Osteoblast (primary cell): ENCODE measurements at regions not wholly inside any gene's neighbourhood (a gene's known extent, or its start where the extent isn't known, plus 50 kb on each side); places are given as distances from the start of the nearest gene placed in this dataset.
A peak's percentile ranks its signal among the peaks of the same experiment; 100 is the strongest.

Experiments
- DNase-seq: peaks from one replicate; pipeline ENCODE4 v3.0.0; 2011; ENCODE audit warnings: low spot score, mixed read lengths; ENCODE audit not compliant: insufficient read length; ENCODE audit errors: missing footprints
- H2AFZ ChIP-seq: 2 replicates; pipeline ENCODE4 v1.6.0; 2011; ENCODE audit warnings: mild to moderate bottlenecking, low read length
- H3K27ac ChIP-seq: 2 replicates; pipeline ENCODE4 v1.5.1; 2011; ENCODE audit warnings: mild to moderate bottlenecking, low read depth, low read length, moderate library complexity
- H3K27me3 ChIP-seq: 2 replicates; pipeline ENCODE4 v1.6.0; 2012; ENCODE audit warnings: mild to moderate bottlenecking, control low read depth, inconsistent platforms, low read length, moderate library complexity; ENCODE audit not compliant: insufficient read depth
- H3K36me3 ChIP-seq: 2 replicates; pipeline ENCODE4 v1.5.1; 2011; ENCODE audit warnings: mild to moderate bottlenecking, low read length, control low read depth, moderate library complexity; ENCODE audit not compliant: insufficient read depth
- H3K4me1 ChIP-seq: 2 replicates; pipeline ENCODE4 v1.5.1; 2011; ENCODE audit warnings: mild to moderate bottlenecking, low read length, control low read depth, moderate library complexity; ENCODE audit not compliant: insufficient read depth
- H3K4me2 ChIP-seq: 2 replicates; pipeline ENCODE4 v1.6.0; 2011; ENCODE audit warnings: mild to moderate bottlenecking, low read length; ENCODE audit not compliant: insufficient read depth
- H3K4me3 ChIP-seq: fragments of 200-600 bp; sonication (generic); 3 replicates; pipeline ENCODE4 v1.5.1; 2012; ENCODE audit warnings: mild to moderate bottlenecking, low read length, inconsistent platforms; ENCODE audit not compliant: insufficient read depth
- H3K79me2 ChIP-seq: 2 replicates; pipeline ENCODE4 v1.6.0; 2012; ENCODE audit warnings: mild to moderate bottlenecking, low read length, control low read depth, inconsistent platforms; ENCODE audit not compliant: insufficient read depth
- H3K9me3 ChIP-seq: 2 replicates; pipeline ENCODE4 v1.5.1; 2011; ENCODE audit warnings: low read depth, low read length, control low read depth
- H4K20me1 ChIP-seq: 2 replicates; pipeline ENCODE4 v1.6.0; 2012; ENCODE audit warnings: mild to moderate bottlenecking, low read length, control low read depth; ENCODE audit not compliant: insufficient read depth
- TF ChIP-seq, protein P1 (sequence below): IDR thresholded peaks from 2 replicates; pipeline ENCODE4 v1.5.1; 2011; ENCODE audit warnings: mild to moderate bottlenecking, low read depth, low read length, moderate library complexity; ENCODE audit errors: extremely low read depth

DNA sequence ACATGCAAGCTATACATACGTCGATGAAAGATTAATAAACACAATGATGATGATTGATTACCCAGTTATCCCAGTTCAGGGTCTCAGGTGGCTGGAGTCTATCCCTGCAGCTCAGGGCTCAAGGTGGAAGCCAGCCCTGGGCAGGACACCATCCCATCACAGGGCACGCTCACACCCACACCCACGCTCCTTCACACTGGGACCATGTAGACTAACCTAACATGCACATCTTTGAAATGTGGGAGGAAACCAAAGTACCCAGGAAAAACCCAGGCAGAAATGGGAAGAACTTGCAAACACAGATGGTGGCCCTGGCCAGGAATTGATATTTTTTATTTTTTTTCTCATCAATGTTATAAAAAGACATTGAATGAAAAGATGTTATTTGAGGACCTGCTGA, 151.4 kb upstream of the MCTP2 start:
- Histone ChIP-seq H3K4me1 (no peaks in the 10 kb centered on the region), H4K20me1 (no peaks in the 10 kb centered on the region), H3K9me3 (no peaks in the 10 kb centered on the region), H3K27me3 (no peaks in the 10 kb centered on the region), H3K4me2 (peak overlapping the region; percentile 63), H3K79me2 (no peaks in the 10 kb centered on the region), H3K27ac (no peak overlapping the region), H3K4me3 (no peak overlapping the region), H3K36me3 (no peaks in the 10 kb centered on the region), H2AFZ (no peak overlapping the region)
- TF ChIP-seq, protein P1, sequence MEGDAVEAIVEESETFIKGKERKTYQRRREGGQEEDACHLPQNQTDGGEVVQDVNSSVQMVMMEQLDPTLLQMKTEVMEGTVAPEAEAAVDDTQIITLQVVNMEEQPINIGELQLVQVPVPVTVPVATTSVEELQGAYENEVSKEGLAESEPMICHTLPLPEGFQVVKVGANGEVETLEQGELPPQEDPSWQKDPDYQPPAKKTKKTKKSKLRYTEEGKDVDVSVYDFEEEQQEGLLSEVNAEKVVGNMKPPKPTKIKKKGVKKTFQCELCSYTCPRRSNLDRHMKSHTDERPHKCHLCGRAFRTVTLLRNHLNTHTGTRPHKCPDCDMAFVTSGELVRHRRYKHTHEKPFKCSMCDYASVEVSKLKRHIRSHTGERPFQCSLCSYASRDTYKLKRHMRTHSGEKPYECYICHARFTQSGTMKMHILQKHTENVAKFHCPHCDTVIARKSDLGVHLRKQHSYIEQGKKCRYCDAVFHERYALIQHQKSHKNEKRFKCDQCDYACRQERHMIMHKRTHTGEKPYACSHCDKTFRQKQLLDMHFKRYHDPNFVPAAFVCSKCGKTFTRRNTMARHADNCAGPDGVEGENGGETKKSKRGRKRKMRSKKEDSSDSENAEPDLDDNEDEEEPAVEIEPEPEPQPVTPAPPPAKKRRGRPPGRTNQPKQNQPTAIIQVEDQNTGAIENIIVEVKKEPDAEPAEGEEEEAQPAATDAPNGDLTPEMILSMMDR = no peak
- no peak for DNase-seq

DNA sequence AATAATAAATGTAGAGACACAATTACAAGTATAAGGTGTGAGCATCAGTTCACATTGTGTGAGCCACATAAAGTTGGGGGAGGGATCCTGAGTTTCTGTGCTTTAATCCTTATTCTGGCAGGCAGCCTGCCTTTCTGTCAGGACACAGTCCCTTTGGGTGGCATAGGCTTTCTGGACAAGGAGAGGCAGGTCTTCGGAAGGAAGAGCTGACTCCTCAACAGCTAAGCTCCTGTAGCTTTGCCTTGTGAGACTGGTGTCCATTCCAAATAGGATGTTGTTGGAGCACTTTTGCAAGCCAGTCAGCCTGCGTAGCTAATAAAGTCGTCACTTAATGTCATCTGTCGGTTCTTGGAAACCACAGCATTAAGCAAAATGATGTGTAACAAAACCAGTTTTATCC, 151.9 kb upstream of the MCTP2 start:
- Histone ChIP-seq H3K4me3 (no peak overlapping the region), H2AFZ (no peak overlapping the region), H3K4me1 (no peaks in the 10 kb centered on the region), H3K36me3 (no peaks in the 10 kb centered on the region), H3K79me2 (no peaks in the 10 kb centered on the region), H3K27ac (no peak overlapping the region), H3K4me2 (no peak overlapping the region), H3K27me3 (no peaks in the 10 kb centered on the region), H3K9me3 (no peaks in the 10 kb centered on the region), H4K20me1 (no peaks in the 10 kb centered on the region)
- TF ChIP-seq, protein P1 = no peak
- DNase-seq = no peak

DNA sequence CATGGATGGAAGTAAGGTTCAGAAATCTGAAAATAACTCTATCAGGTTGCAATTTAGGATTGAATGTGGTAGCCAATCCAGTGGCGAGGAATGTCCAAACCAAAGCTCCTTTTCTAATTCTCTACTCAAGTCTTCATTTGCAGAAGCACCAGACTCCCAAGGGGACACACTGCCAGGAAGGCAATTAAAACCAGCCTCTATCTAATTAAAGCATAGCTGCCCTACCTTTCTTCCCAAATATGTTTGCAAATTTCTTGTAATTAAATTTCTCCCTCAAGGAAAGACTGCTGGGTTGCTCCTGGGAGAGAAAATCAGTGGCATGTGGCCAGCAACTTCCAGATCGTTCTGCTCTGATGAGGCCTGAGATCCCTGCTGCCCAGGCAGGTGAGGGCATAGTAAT, 153.4 kb upstream of the MCTP2 start:
- Histone ChIP-seq H3K4me1 (no peaks in the 10 kb centered on the region), H3K4me2 (no peak overlapping the region), H3K4me3 (no peak overlapping the region), H3K9me3 (no peaks in the 10 kb centered on the region), H3K36me3 (no peaks in the 10 kb centered on the region), H2AFZ (no peak overlapping the region), H4K20me1 (no peaks in the 10 kb centered on the region), H3K79me2 (no peaks in the 10 kb centered on the region), H3K27me3 (no peaks in the 10 kb centered on the region), H3K27ac (no peak overlapping the region)
- TF ChIP-seq, protein P1 = no peak
- DNase-seq = no peak

DNA sequence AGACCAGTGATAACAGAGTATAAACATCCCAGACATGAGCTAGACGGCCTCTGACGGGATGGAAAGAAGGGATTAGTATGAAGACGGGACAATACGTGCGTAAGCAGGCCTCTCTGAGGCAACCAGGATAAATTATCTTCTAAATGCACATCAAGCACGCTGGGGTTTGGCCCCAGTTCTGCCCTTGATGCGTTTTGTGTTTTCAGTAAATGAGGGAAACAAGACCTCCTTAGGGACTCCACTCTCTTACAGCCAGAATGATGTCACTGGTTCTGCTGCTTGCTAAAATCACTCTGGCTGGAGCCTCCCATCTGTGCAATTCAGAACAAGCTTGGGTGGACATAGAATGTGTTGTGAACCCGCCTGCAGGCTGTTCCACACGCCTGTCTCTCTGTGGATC, 156.0 kb upstream of the MCTP2 start:
- no peak for DNase-seq
- Histone ChIP-seq H3K79me2 (no peaks in the 10 kb centered on the region), H2AFZ (no peak overlapping the region), H3K4me3 (no peak overlapping the region), H3K27ac (no peak overlapping the region), H3K9me3 (no peaks in the 10 kb centered on the region), H3K4me1 (no peaks in the 10 kb centered on the region), H3K4me2 (no peak overlapping the region), H3K27me3 (no peaks in the 10 kb centered on the region), H3K36me3 (no peaks in the 10 kb centered on the region), H4K20me1 (no peaks in the 10 kb centered on the region)
- TF ChIP-seq, protein P1 = no peak
